ENCODE measurements at regions not wholly inside any gene's neighbourhood (a gene's known extent, or its start where the extent isn't known, plus 50 kb on each side); places are given as distances from the start of the nearest gene placed in this dataset.
"Not testable (repeated sequence)": the region's sequence is repeated elsewhere in the genome, so short reads cannot be mapped to it uniquely, and the experiment has no call there.

GRCh38 chr3:88876724-88877123 is 230.7 kb upstream of the EPHA3 start:
- TF ChIP-seq, protein P1, sequence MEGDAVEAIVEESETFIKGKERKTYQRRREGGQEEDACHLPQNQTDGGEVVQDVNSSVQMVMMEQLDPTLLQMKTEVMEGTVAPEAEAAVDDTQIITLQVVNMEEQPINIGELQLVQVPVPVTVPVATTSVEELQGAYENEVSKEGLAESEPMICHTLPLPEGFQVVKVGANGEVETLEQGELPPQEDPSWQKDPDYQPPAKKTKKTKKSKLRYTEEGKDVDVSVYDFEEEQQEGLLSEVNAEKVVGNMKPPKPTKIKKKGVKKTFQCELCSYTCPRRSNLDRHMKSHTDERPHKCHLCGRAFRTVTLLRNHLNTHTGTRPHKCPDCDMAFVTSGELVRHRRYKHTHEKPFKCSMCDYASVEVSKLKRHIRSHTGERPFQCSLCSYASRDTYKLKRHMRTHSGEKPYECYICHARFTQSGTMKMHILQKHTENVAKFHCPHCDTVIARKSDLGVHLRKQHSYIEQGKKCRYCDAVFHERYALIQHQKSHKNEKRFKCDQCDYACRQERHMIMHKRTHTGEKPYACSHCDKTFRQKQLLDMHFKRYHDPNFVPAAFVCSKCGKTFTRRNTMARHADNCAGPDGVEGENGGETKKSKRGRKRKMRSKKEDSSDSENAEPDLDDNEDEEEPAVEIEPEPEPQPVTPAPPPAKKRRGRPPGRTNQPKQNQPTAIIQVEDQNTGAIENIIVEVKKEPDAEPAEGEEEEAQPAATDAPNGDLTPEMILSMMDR (conservative IDR thresholded peaks at IDR 0.05; ENCODE audit: low read depth, low read length) = no peak
- H3K4me3 ChIP-seq (ENCODE audit: low read depth, low read length) = no peak overlapping the region
- no peak for DNase-seq (ENCODE audit: low read depth)

DNA sequence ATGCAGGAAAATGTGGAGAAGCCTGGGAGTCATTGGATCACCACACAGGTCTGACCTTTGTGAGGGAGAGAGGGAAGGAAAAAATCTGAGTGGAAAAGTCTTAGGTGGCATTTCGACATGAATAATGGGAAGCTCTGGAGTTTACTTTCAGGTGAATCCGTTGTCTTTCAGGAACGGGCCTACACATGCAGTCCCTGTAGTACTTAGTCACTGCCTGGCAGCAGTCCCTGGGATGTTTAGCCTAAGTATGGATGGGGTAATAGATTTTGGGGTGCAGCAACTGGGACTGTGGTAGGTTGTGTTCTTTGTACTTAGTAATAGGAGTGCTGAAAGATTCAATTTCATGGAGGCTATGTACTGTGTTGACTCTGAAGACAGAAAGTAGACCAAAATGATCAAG is 227.5 kb upstream of the EPHA3 start:
- H3K4me3 ChIP-seq (ENCODE audit: low read depth, low read length) = no peak overlapping the region
- no peak for DNase-seq (ENCODE audit: low read depth)
- TF ChIP-seq, protein P1 (conservative IDR thresholded peaks at IDR 0.05; ENCODE audit: low read depth, low read length) = no peak

DNA sequence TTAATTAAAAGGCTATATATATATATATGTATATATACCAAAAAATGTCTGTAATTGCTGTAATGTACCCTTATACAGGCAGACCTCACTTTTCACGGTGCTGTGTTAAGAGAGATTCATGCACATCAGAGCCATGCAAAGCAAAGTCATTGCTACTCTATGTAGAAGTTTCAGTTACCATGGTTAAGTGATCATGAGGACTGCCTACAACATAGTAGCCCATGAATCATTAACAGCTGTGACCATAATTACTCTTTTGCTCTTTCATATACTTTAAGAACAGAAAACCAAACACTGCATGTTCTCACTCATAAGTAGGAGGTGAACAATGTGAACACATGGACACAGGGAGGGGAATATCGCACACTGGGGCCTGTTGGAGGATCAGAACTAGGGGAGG is 225.3 kb upstream of the EPHA3 start:
- no peak for DNase-seq (ENCODE audit: low read depth)
- H3K4me3 ChIP-seq (ENCODE audit: low read depth, low read length) = no peak overlapping the region
- TF ChIP-seq, protein P1 (conservative IDR thresholded peaks at IDR 0.05; ENCODE audit: low read depth, low read length) = no peak

DNA sequence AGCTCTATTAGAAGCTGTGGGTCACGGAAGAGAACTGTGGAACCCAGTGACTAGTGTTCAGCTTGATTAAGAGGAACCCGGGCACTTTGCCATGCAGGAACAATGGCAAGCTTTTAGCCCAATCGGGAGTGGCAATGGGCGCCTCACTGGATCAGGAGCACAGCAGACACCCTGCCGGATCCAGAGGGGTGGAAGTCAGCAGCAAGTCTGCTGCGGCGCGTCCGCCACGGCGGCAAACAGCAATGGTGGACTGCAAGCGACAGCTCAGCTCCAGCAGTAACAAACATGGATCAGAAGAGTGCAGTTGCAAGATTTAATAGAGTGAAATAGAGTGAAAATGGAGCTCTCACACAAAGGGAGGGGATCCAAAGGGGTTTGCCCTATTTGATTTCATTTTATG is 220.8 kb upstream of the EPHA3 start:
- DNase-seq (ENCODE audit: low read depth); H3K4me3 ChIP-seq (ENCODE audit: low read depth, low read length): not testable (repeated sequence)

GRCh38 chr3:88896026-88896425 is 211.4 kb upstream of the EPHA3 start:
- no peak overlapping the region for H3K4me3 ChIP-seq (ENCODE audit: low read depth, low read length)
- TF ChIP-seq, protein P1 (conservative IDR thresholded peaks at IDR 0.05; ENCODE audit: low read depth, low read length) = no peak
- DNase-seq (ENCODE audit: low read depth) = no peak

- no peak overlapping the region for H3K4me3 ChIP-seq (ENCODE audit: low read depth, low read length)
- TF ChIP-seq, protein P1 (conservative IDR thresholded peaks at IDR 0.05; ENCODE audit: low read depth, low read length) = no peak
- no peak for DNase-seq (ENCODE audit: low read depth)
These were observed 195.0 kb upstream of the EPHA3 start for GRCh38 chr3:88912294-88912877.

DNA sequence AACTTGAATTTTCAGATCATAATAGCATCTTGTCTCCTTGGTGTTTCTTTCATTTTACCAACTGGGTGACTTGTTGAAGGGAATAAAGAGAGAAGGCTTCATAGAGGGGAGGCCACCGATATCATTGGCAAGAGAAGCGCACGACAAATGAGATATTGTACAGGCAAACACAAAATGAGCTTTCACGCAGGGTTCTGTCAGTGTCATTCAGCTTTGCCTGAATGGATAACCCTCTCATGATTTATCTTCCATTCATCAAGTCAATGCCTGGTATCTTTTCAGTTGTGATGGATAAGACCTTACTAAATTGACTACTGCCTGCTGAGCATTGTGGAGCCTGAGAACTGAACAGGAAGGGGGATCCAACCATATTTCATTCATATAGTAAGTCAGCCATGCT is 188.6 kb upstream of the EPHA3 start:
- H3K4me3 ChIP-seq (ENCODE audit: low read depth, low read length) = no peak overlapping the region
- no peak for DNase-seq (ENCODE audit: low read depth)
- TF ChIP-seq, protein P1 (conservative IDR thresholded peaks at IDR 0.05; ENCODE audit: low read depth, low read length) = no peak

Measured in choroid plexus epithelial cell (primary cell).